H1 (cell line): ENCODE measurements at regions not wholly inside any gene's neighbourhood (a gene's known extent, or its start where the extent isn't known, plus 50 kb on each side); places are given as distances from the start of the nearest gene placed in this dataset.

ENCODE experiments used
- CTCF ChIA-PET: fragments of 300-600 bp; sonication (Branson Sonifier 250); formaldehyde crosslinking; loops from one replicate; lab custom pipeline; 2021; ENCODE audit not compliant: partially characterized antibody; lab: Charles Lee
- POLR2A ChIA-PET: fragments of 300-600 bp; sonication (Branson Sonifier 250); formaldehyde crosslinking; loops from one replicate; lab custom pipeline; 2021; ENCODE audit warnings: inconsistent platforms; ENCODE audit not compliant: partially characterized antibody; lab: Charles Lee
- DNase-seq, 2 experiments: peaks; one replicate each; pipeline versions ENCODE4 v3.0.0 to v3.0.0-alpha.2; 2010 to 2022; ENCODE audit warnings: low spot score in 2 of 2, low read depth in 1 of 2, mixed read lengths in 1 of 2
- FAIRE-seq: peaks from 2 replicates; lab custom pipeline; 2011; peaks lifted over from hg19 to GRCh38; lab: Jason Lieb, UNC
- H2AFZ ChIP-seq: 2 replicates; pipeline ENCODE4 v1.8.1; 2012; ENCODE audit warnings: low read length, inconsistent platforms
- H2AK5ac ChIP-seq: 2 replicates; pipeline ENCODE4 v1.6.1; 2013; ENCODE audit warnings: low read depth, low read length
- H2BK120ac ChIP-seq: replicated peaks from 2 replicates; pipeline ENCODE3; 2013; ENCODE audit warnings: low read depth, low read length, inconsistent platforms
- H2BK12ac ChIP-seq: 2 replicates; pipeline ENCODE4 v1.6.1; 2013; ENCODE audit warnings: low read depth, low read length
- H2BK15ac ChIP-seq: 2 replicates; pipeline ENCODE4 v1.6.1; 2013; ENCODE audit warnings: low read length
- H2BK20ac ChIP-seq: 2 replicates; pipeline ENCODE4 v1.6.1; 2013; ENCODE audit warnings: low read length
- H2BK5ac ChIP-seq: 2 replicates; pipeline ENCODE4 v1.6.1; 2013; ENCODE audit warnings: low read depth, low read length
- H3K14ac ChIP-seq: 2 replicates; pipeline ENCODE4 v1.6.1; 2013; ENCODE audit warnings: inconsistent platforms; ENCODE audit not compliant: insufficient read length
- H3K18ac ChIP-seq: 2 replicates; pipeline ENCODE4 v1.6.1; 2013; ENCODE audit warnings: low read length; ENCODE audit errors: extremely low read depth
- H3K23ac ChIP-seq: 2 replicates; pipeline ENCODE4 v1.6.1; 2013; ENCODE audit warnings: inconsistent platforms; ENCODE audit not compliant: insufficient read length
- H3K23me2 ChIP-seq: 2 replicates; pipeline ENCODE4 v1.6.1; 2013; ENCODE audit warnings: low read depth, low read length
- H3K27ac ChIP-seq: 2 replicates; pipeline ENCODE4 v1.6.1; 2011; ENCODE audit warnings: low read depth, low read length, inconsistent platforms
- H3K27me3 ChIP-seq, 4 experiments: replicated peaks in 1 of 4; 1 replicate in 1 of 4; 2 replicates in 3 of 4; pipeline versions ENCODE4 v1.6.1 to v1.8.1; 2011 to 2013; ENCODE audit warnings: low read length in 3 of 4, mild to moderate bottlenecking in 3 of 4, inconsistent platforms in 2 of 4, mixed read lengths in 2 of 4, moderate library complexity in 1 of 4; ENCODE audit not compliant: control insufficient read depth in 3 of 4, insufficient read depth in 3 of 4; ENCODE audit errors: extremely low read depth in 1 of 4
- H3K36me3 ChIP-seq, 4 experiments: 2 replicates each; pipeline versions ENCODE4 v1.6.1 to v1.8.1; 2011 to 2013; ENCODE audit warnings: mild to moderate bottlenecking in 4 of 4, low read length in 3 of 4, moderate library complexity in 2 of 4, control low read depth in 1 of 4, inconsistent platforms in 1 of 4; ENCODE audit not compliant: insufficient read depth in 4 of 4, control insufficient read depth in 2 of 4
- H3K4ac ChIP-seq: replicated peaks from 2 replicates; pipeline ENCODE3; 2013; ENCODE audit warnings: low read length, low read depth, mixed read lengths, inconsistent platforms; ENCODE audit not compliant: insufficient read length
- H3K4me1 ChIP-seq, 4 experiments: replicated peaks in 1 of 4; 1 replicate in 1 of 4; 2 replicates in 3 of 4; pipeline versions ENCODE4 v1.6.1 to v1.8.1; 2011 to 2013; ENCODE audit warnings: low read length in 3 of 4, inconsistent platforms in 2 of 4, mixed read lengths in 1 of 4; ENCODE audit not compliant: insufficient read depth in 4 of 4, control insufficient read depth in 3 of 4
- H3K4me2 ChIP-seq, 2 experiments: 2 replicates each; pipeline versions ENCODE4 v1.6.1 to v1.8.1; 2011 to 2013; ENCODE audit warnings: low read depth in 2 of 2, low read length in 2 of 2, control low read depth in 1 of 2, inconsistent platforms in 1 of 2, mild to moderate bottlenecking in 1 of 2; ENCODE audit not compliant: insufficient read depth in 1 of 2
- H3K4me3 ChIP-seq, 4 experiments: fragments of 200-600, 300-600 bp in 1 of 4; sonication (generic), shearing (Covaris generic), sonication (Bioruptor Twin) in 1 of 4; 2 replicates each; pipeline versions ENCODE4 v1.5.1 to v1.8.1; 2011 to 2016; ENCODE audit warnings: low read length in 4 of 4, low read depth in 3 of 4, control low read depth in 2 of 4, inconsistent platforms in 2 of 4, mild to moderate bottlenecking in 2 of 4, mixed read lengths in 1 of 4, moderate library complexity in 1 of 4; ENCODE audit not compliant: insufficient read depth in 2 of 4; ENCODE audit errors: extremely low read depth in 1 of 4
- H3K56ac ChIP-seq: replicated peaks from 2 replicates; pipeline ENCODE3; 2013; ENCODE audit warnings: low read depth, mild to moderate bottlenecking, mixed read lengths, low read length, inconsistent platforms; ENCODE audit not compliant: insufficient read length
- H3K79me1 ChIP-seq: 2 replicates; pipeline ENCODE4 v1.6.1; 2013; ENCODE audit warnings: low read depth, low read length, control low read depth
- H3K79me2 ChIP-seq, 2 experiments: 2 replicates each; pipeline versions ENCODE4 v1.6.1 to v1.8.1; 2012 to 2013; ENCODE audit warnings: low read length in 2 of 2, mild to moderate bottlenecking in 2 of 2, inconsistent platforms in 1 of 2; ENCODE audit not compliant: insufficient read depth in 2 of 2, control insufficient read depth in 1 of 2
- H3K9ac ChIP-seq, 4 experiments: replicated peaks in 1 of 4; 1 replicate in 1 of 4; 2 replicates in 3 of 4; pipeline versions ENCODE4 v1.6.1 to v1.8.1; 2011 to 2013; ENCODE audit warnings: low read depth in 3 of 4, low read length in 3 of 4, control low read depth in 2 of 4, mild to moderate bottlenecking in 2 of 4, moderate library complexity in 2 of 4, inconsistent platforms in 1 of 4; ENCODE audit errors: extremely low read depth in 1 of 4
- H3K9me3 ChIP-seq, 2 experiments: 2 replicates each; pipeline versions ENCODE4 v1.6.1 to v1.8.1; 2012 to 2013; ENCODE audit warnings: mild to moderate bottlenecking in 2 of 2, moderate library complexity in 2 of 2, control low read depth in 1 of 2, inconsistent platforms in 1 of 2, low read depth in 1 of 2, low read length in 1 of 2, mixed read lengths in 1 of 2; ENCODE audit not compliant: insufficient read depth in 2 of 2
- H4K20me1 ChIP-seq, 2 experiments: replicated peaks in 1 of 2; 2 replicates each; pipeline versions ENCODE3 to v1.8.1; 2011 to 2013; ENCODE audit warnings: inconsistent platforms in 2 of 2, low read length in 2 of 2, mild to moderate bottlenecking in 1 of 2; ENCODE audit not compliant: insufficient read depth in 2 of 2, control insufficient read depth in 1 of 2
- H4K5ac ChIP-seq: 2 replicates; pipeline ENCODE4 v1.6.1; 2013; ENCODE audit warnings: low read length, low read depth, mixed read lengths, inconsistent platforms; ENCODE audit not compliant: insufficient read length
- H4K8ac ChIP-seq: 2 replicates; pipeline ENCODE4 v1.8.0; 2013; ENCODE audit warnings: mild to moderate bottlenecking, moderate library complexity, low read length, inconsistent platforms; ENCODE audit not compliant: insufficient read depth; ENCODE audit errors: extremely low read depth
- H4K91ac ChIP-seq: replicated peaks from 2 replicates; pipeline ENCODE3; 2013; ENCODE audit warnings: low read length, mixed read lengths, inconsistent platforms; ENCODE audit not compliant: insufficient read length
- BCL11A ChIP-seq, 2 experiments: IDR thresholded peaks; one replicate each; pipeline ENCODE4 v1.6.1; 2011; ENCODE audit warnings: low read depth in 2 of 2, low read length in 2 of 2, mild to moderate bottlenecking in 2 of 2
- CREB1 ChIP-seq: IDR thresholded peaks from 2 replicates; pipeline ENCODE4 v1.6.1; 2012; ENCODE audit warnings: inconsistent platforms
- EGR1 ChIP-seq: IDR thresholded peaks from 2 replicates; pipeline ENCODE4 v1.6.1; 2011; ENCODE audit warnings: low read depth, low read length, borderline replicate concordance
- FOSL1 ChIP-seq: IDR thresholded peaks from 2 replicates; pipeline ENCODE4 v1.6.1; 2011; ENCODE audit warnings: mild to moderate bottlenecking, low read depth, low read length, moderate library complexity; ENCODE audit not compliant: insufficient read depth
- HDAC2 ChIP-seq, 2 experiments: fragments of 300-600 bp in 1 of 2; sonication (generic) in 1 of 2; IDR thresholded peaks; 2 replicates each; pipeline ENCODE4 v1.6.1; 2011 to 2012; ENCODE audit warnings: low read depth in 2 of 2, low read length in 2 of 2, mild to moderate bottlenecking in 2 of 2, moderate library complexity in 2 of 2, borderline replicate concordance in 1 of 2, inconsistent platforms in 1 of 2
- HDAC6 ChIP-seq: IDR thresholded peaks from one replicate; pipeline ENCODE4 v1.7.1; 2012; ENCODE audit warnings: low read depth, mild to moderate bottlenecking, inconsistent platforms, low read length, moderate library complexity
- NANOG ChIP-seq: IDR thresholded peaks from 2 replicates; pipeline ENCODE4 v1.6.1; 2011; ENCODE audit warnings: low read length, low read depth, mild to moderate bottlenecking, inconsistent platforms; ENCODE audit not compliant: insufficient read depth, poor library complexity, severe bottlenecking
- RAD21 ChIP-seq, 2 experiments: IDR thresholded peaks in 1 of 2; conservative IDR thresholded peaks in 1 of 2; 2 replicates each; pipeline ENCODE4 v1.6.1; 2011; ENCODE audit warnings: low read depth in 2 of 2, low read length in 2 of 2, improper control_type of control experiment in 1 of 2, inconsistent platforms in 1 of 2, mild to moderate bottlenecking in 1 of 2, moderate library complexity in 1 of 2
- SAP30 ChIP-seq: fragments of 300-600 bp; sonication (generic); IDR thresholded peaks from 2 replicates; pipeline ENCODE4 v1.7.1; 2012; ENCODE audit warnings: low read length, moderate library complexity, mild to moderate bottlenecking, inconsistent platforms; ENCODE audit not compliant: insufficient read depth, insufficient replicate concordance
- SRF ChIP-seq: IDR thresholded peaks from 2 replicates; pipeline ENCODE4 v1.6.1; 2011; ENCODE audit warnings: mild to moderate bottlenecking, low read depth, low read length, moderate library complexity
- TEAD4 ChIP-seq: IDR thresholded peaks from 2 replicates; pipeline ENCODE4 v1.6.1; 2012; ENCODE audit warnings: low read depth, low read length, inconsistent platforms, mixed read lengths
- ZNF274 ChIP-seq: IDR thresholded peaks from 2 replicates; pipeline ENCODE4 v1.7.0; 2012; ENCODE audit warnings: low read length, borderline replicate concordance; ENCODE audit errors: extremely low read depth
- WGBS, 2 experiments: shearing (Covaris generic) in 1 of 2; methylation state at CpG; one replicate each; pipeline versions ENCODE4 v1.1.6 to v1.1.7; 2013 to 2015; ENCODE audit warnings: low lambda C conversion rate in 2 of 2, mixed read lengths in 2 of 2, inconsistent platforms in 1 of 2, low coverage in 1 of 2, missing lambda C conversion rate in 1 of 2; ENCODE audit not compliant: insufficient replicate concordance in 2 of 2, insufficient coverage in 1 of 2, insufficient read length in 1 of 2; ENCODE audit errors: extremely low coverage in 1 of 2, missing lambda C conversion rate in 1 of 2; 5-methylcytosine and 5-hydroxymethylcytosine counted together
- TF ChIP-seq, protein P1 (sequence below): IDR thresholded peaks from 2 replicates; pipeline ENCODE4 v1.6.1; 2011; ENCODE audit warnings: low read length, improper control_type of control experiment

GRCh38 chr15:35914573-35914972, 368.6 kb upstream of the DPH6 start:
- no peak overlapping the region for H3K18ac ChIP-seq
- H3K9me3 ChIP-seq, result no peaks in the 10 kb centered on the region
- H2BK15ac ChIP-seq, result no peak overlapping the region
- H2BK5ac ChIP-seq, result no peak overlapping the region
- H3K4me2 ChIP-seq, result no peak overlapping the region
- H2BK12ac ChIP-seq, result no peak overlapping the region
- H3K4me3 ChIP-seq, result no peak overlapping the region
- POLR2A ChIA-PET, result no interaction called here
- CTCF ChIA-PET, result no interaction called here
- H3K56ac ChIP-seq, result no peak overlapping the region
- no peak overlapping the region for H3K27ac ChIP-seq
- no peak overlapping the region for H4K8ac ChIP-seq
- H4K91ac ChIP-seq, result no peak overlapping the region
- H3K36me3 ChIP-seq, result no peaks in the 10 kb centered on the region
- no peaks in the 10 kb centered on the region for H3K27me3 ChIP-seq
- H3K79me2 ChIP-seq, result no peaks in the 10 kb centered on the region
- H3K79me1 ChIP-seq, result no peaks in the 10 kb centered on the region
- H3K23ac ChIP-seq, result no peak overlapping the region
- no peak overlapping the region for H3K14ac ChIP-seq
- no peak overlapping the region for H2BK20ac ChIP-seq
- WGBS, 2 experiments, result 92% methylated on average over 2 of the region's 2 CpGs; no CpG with 5 or more reads in 1 of the 2 experiments
- H3K9ac ChIP-seq, result no peak overlapping the region
- no peak for DNase-seq
- no peaks in the 10 kb centered on the region for H3K4me1 ChIP-seq
- no peaks in the 10 kb centered on the region for H3K23me2 ChIP-seq
- no peak overlapping the region for H2AFZ ChIP-seq
- no peaks in the 10 kb centered on the region for H4K20me1 ChIP-seq
- no peak overlapping the region for H2BK120ac ChIP-seq
- H3K4ac ChIP-seq, result no peak overlapping the region
- no peak overlapping the region for H2AK5ac ChIP-seq
- H4K5ac ChIP-seq, result no peak overlapping the region
- FAIRE-seq, result no peak
- TF ChIP-seq SAP30 (no peak), NANOG (no peak), FOSL1 (no peak), RAD21 (IDR thresholded peaks at IDR 0.05 in 1 of 2, conservative IDR thresholded peaks at IDR 0.05 in 1 of 2; ENCODE audit: low read depth in 2 of 2, low read length in 2 of 2) (no peak), EGR1 (no peak), BCL11A (IDR thresholded peaks at IDR 0.05; ENCODE audit: low read depth in 2 of 2, low read length in 2 of 2) (no peak), ZNF274 (no peak), HDAC6 (no peak), HDAC2 (IDR thresholded peaks at IDR 0.05; ENCODE audit: borderline replicate concordance in 1 of 2, low read depth in 2 of 2, low read length in 2 of 2) (no peak), CREB1 (no peak), SRF (no peak), TEAD4 (no peak)
- TF ChIP-seq, protein P1, sequence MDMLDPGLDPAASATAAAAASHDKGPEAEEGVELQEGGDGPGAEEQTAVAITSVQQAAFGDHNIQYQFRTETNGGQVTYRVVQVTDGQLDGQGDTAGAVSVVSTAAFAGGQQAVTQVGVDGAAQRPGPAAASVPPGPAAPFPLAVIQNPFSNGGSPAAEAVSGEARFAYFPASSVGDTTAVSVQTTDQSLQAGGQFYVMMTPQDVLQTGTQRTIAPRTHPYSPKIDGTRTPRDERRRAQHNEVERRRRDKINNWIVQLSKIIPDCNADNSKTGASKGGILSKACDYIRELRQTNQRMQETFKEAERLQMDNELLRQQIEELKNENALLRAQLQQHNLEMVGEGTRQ, result no peak
